ENCODE measurements at regions not wholly inside any gene's neighbourhood (a gene's known extent, or its start where the extent isn't known, plus 50 kb on each side); places are given as distances from the start of the nearest gene placed in this dataset.

- TF ChIP-seq CTCF (IDR thresholded peaks at IDR 0.05), result no peak
- TF ChIP-seq POLR2AphosphoS5 (IDR thresholded peaks at IDR 0.05), result no peak
- TF ChIP-seq EP300 (IDR thresholded peaks at IDR 0.05), result no peak
- no peak for TF ChIP-seq POLR2A (IDR thresholded peaks at IDR 0.05)
Observed at GRCh38 chr20:1758765-1759164, 101.2 kb upstream of the SIRPG start.
